MM.1S (cell line): ENCODE measurements at regions not wholly inside any gene's neighbourhood (a gene's known extent, or its start where the extent isn't known, plus 50 kb on each side); places are given as distances from the start of the nearest gene placed in this dataset.

Source experiments
- DNase-seq: peaks from one replicate; pipeline ENCODE4 v3.0.0-alpha.2; 2015
- H2AFZ ChIP-seq: fragments of 300-600 bp; sonication (generic); 2 replicates; pipeline ENCODE4 v1.6.0; 2016; ENCODE audit warnings: antibody characterized with exemption, low read length
- H3F3A ChIP-seq: fragments of 300-600 bp; sonication (generic); 2 replicates; pipeline ENCODE4 v1.6.1; 2016; ENCODE audit warnings: mild to moderate bottlenecking, antibody characterized with exemption, low read length, moderate library complexity, mixed read lengths; ENCODE audit not compliant: insufficient read depth
- H3K27ac ChIP-seq: fragments of 300-600 bp; sonication (generic); 2 replicates; pipeline ENCODE4 v1.5.1; 2016; ENCODE audit warnings: mild to moderate bottlenecking, low read length
- H3K27me3 ChIP-seq: fragments of 300-600 bp; sonication (generic); replicated peaks from 2 replicates; pipeline ENCODE4 v1.6.0; 2016; ENCODE audit warnings: low read length; ENCODE audit not compliant: insufficient read depth
- H3K36me3 ChIP-seq: fragments of 300-600 bp; sonication (generic); replicated peaks from 2 replicates; pipeline ENCODE4 v1.6.1; 2016; ENCODE audit warnings: mild to moderate bottlenecking, low read length, mixed read lengths; ENCODE audit not compliant: insufficient read depth
- H3K4me1 ChIP-seq: fragments of 300-600 bp; sonication (generic); 2 replicates; pipeline ENCODE4 v1.6.1; 2016; ENCODE audit warnings: low read length, mixed read lengths
- H3K4me2 ChIP-seq: fragments of 300-600 bp; sonication (generic); 2 replicates; pipeline ENCODE4 v1.6.0; 2016; ENCODE audit warnings: low read depth, low read length
- H3K4me3 ChIP-seq: fragments of 300-600 bp; sonication (generic); 2 replicates; pipeline ENCODE4 v1.5.1; 2016; ENCODE audit warnings: low read length, mixed read lengths
- H3K79me2 ChIP-seq: fragments of 300-600 bp; sonication (generic); 2 replicates; pipeline ENCODE4 v1.6.1; 2016; ENCODE audit warnings: mixed run types, low read length, mixed read lengths
- H3K9ac ChIP-seq: fragments of 300-600 bp; sonication (generic); 2 replicates; pipeline ENCODE4 v1.6.1; 2016; ENCODE audit warnings: low read length, mixed read lengths
- H3K9me2 ChIP-seq: fragments of 300-600 bp; sonication (generic); replicated peaks from 2 replicates; pipeline ENCODE4 v1.6.1; 2016; ENCODE audit warnings: mild to moderate bottlenecking, low read length, mixed read lengths; ENCODE audit not compliant: insufficient read depth
- H3K9me3 ChIP-seq: fragments of 300-600 bp; sonication (generic); replicated peaks from 2 replicates; pipeline ENCODE4 v1.6.1; 2016; ENCODE audit warnings: mild to moderate bottlenecking, low read length, mixed read lengths; ENCODE audit not compliant: insufficient read depth
- H4K20me1 ChIP-seq: fragments of 300-600 bp; sonication (generic); 2 replicates; pipeline ENCODE4 v1.6.1; 2016; ENCODE audit warnings: mild to moderate bottlenecking, low read length, moderate library complexity, mixed read lengths; ENCODE audit not compliant: insufficient read depth
- EZH2 ChIP-seq: fragments of 300-600 bp; sonication (generic); optimal IDR thresholded peaks from 2 replicates; pipeline ENCODE3; 2017; ENCODE audit warnings: low read depth, mild to moderate bottlenecking, antibody characterized with exemption, low read length, mixed read lengths
- EZH2phosphoT487 ChIP-seq: fragments of 300-600 bp; sonication (generic); IDR thresholded peaks from 2 replicates; pipeline ENCODE4 v1.6.1; 2018; ENCODE audit warnings: antibody characterized with exemption, low read length
- TF ChIP-seq, protein P1 (sequence below): fragments of 300-600 bp; sonication (generic); IDR thresholded peaks from 2 replicates; pipeline ENCODE4 v1.5.1; 2016; ENCODE audit warnings: antibody characterized with exemption, low read length, mixed read lengths

DNA sequence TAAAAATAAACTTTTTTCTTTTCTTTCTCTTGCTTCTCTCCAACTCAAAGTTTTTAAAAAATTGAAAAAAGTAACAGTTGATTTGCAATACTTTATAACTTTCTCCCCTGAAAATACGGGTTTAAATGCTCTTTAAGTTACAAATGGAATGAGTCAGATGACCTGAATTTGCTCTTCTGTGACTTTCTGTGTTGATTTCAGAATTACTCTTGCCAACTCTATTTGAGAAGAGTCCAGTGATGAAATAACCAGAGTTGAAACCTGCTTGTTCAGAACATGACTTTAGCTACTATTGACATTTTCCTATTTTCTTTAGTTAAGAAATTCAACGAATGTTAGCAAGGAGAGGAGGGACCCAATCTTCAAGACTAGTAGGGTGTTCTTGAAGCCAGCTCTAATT, 146.1 kb upstream of the ZSWIM2 start:
- Histone ChIP-seq H2AFZ (no peak overlapping the region), H3K4me1 (no peaks in the 10 kb centered on the region), H3K27ac (no peak overlapping the region), H3K27me3 (no peaks in the 10 kb centered on the region), H3K4me3 (no peak overlapping the region), H3K4me2 (no peak overlapping the region), H3K9me3 (no peaks in the 10 kb centered on the region), H3K9ac (no peak overlapping the region), H4K20me1 (no peaks in the 10 kb centered on the region), H3K36me3 (no peaks in the 10 kb centered on the region), H3F3A (no peaks in the 10 kb centered on the region), H3K9me2 (no peaks in the 10 kb centered on the region), H3K79me2 (no peaks in the 10 kb centered on the region)
- DNase-seq: no peak
- TF ChIP-seq EZH2 (no peak), EZH2phosphoT487 (no peak)
- TF ChIP-seq, protein P1, sequence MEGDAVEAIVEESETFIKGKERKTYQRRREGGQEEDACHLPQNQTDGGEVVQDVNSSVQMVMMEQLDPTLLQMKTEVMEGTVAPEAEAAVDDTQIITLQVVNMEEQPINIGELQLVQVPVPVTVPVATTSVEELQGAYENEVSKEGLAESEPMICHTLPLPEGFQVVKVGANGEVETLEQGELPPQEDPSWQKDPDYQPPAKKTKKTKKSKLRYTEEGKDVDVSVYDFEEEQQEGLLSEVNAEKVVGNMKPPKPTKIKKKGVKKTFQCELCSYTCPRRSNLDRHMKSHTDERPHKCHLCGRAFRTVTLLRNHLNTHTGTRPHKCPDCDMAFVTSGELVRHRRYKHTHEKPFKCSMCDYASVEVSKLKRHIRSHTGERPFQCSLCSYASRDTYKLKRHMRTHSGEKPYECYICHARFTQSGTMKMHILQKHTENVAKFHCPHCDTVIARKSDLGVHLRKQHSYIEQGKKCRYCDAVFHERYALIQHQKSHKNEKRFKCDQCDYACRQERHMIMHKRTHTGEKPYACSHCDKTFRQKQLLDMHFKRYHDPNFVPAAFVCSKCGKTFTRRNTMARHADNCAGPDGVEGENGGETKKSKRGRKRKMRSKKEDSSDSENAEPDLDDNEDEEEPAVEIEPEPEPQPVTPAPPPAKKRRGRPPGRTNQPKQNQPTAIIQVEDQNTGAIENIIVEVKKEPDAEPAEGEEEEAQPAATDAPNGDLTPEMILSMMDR: no peak

DNA sequence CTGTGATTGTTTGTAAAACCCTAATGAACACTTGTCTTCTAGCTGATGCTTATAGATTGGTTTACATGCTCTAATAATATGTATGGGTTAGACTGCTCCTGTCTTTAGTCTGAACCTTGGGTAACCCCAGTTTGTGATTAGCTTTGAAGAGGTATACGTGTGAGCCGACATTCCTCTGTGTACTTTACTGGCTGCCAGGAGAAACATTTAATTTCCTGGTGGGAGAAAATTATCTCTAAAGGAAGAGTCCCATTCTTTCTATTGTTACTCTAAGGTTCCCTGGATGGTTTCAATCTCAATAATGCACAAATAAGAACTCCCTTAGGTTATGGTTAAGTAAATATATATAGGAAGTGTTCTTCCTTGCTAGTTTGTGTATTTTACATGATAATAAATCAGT, 143.6 kb upstream of the ZSWIM2 start:
- Histone ChIP-seq H3K27ac (no peak overlapping the region), H2AFZ (no peak overlapping the region), H3K79me2 (no peaks in the 10 kb centered on the region), H3K4me2 (no peak overlapping the region), H4K20me1 (no peaks in the 10 kb centered on the region), H3K4me3 (no peak overlapping the region), H3K9me3 (no peaks in the 10 kb centered on the region), H3K4me1 (no peaks in the 10 kb centered on the region), H3K27me3 (no peaks in the 10 kb centered on the region), H3K9me2 (no peaks in the 10 kb centered on the region), H3K9ac (no peak overlapping the region), H3F3A (no peaks in the 10 kb centered on the region), H3K36me3 (no peaks in the 10 kb centered on the region)
- DNase-seq: no peak
- no peak for TF ChIP-seq EZH2
- TF ChIP-seq, protein P1: no peak
- no peak for TF ChIP-seq EZH2phosphoT487

DNA sequence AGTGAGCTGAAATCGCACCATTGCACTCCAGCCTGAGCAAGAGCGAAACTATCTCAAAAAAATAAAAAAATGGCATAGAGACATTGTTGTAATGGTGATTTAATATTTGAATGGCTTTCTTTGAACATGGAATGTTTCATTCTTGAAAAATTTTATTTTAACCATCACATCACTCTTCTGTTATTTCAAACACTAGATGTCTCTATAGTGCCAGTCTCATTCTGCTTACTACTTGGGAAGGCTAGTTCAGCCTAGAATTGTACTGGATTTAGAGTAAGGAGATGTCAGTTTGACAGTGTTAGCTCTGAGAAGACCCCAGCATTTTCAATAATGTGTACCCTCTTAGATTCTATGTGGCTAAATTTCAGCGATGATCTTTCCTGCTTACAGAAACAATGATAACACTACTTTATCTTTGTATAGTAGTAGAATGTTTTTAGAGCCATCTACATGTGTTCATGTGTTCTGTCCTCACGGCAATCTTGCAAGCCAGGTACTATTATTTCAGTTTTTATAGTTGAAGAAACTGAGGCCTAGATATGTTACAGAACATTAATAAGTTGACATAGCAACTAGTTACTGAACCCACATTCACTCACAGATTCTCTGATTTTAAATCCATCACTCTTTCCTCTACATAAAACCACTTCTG, 142.9 kb upstream of the ZSWIM2 start:
- TF ChIP-seq, protein P1: peak; percentile 22; the same call in 1 of the 2 replicates
- TF ChIP-seq EZH2: no peak
- no peak overlapping the region for H3K27ac ChIP-seq
- H4K20me1 ChIP-seq: no peaks in the 10 kb centered on the region
- H2AFZ ChIP-seq: no peak overlapping the region
- H3F3A ChIP-seq: no peaks in the 10 kb centered on the region
- no peak overlapping the region for H3K4me3 ChIP-seq
- no peaks in the 10 kb centered on the region for H3K4me1 ChIP-seq
- H3K79me2 ChIP-seq: no peaks in the 10 kb centered on the region
- H3K4me2 ChIP-seq: no peak overlapping the region
- DNase-seq: no peak
- no peak overlapping the region for H3K9ac ChIP-seq
- no peaks in the 10 kb centered on the region for H3K36me3 ChIP-seq
- H3K27me3 ChIP-seq: no peaks in the 10 kb centered on the region
- no peaks in the 10 kb centered on the region for H3K9me2 ChIP-seq
- no peaks in the 10 kb centered on the region for H3K9me3 ChIP-seq
